GM23338 (cell line): ENCODE measurements at regions not wholly inside any gene's neighbourhood (a gene's known extent, or its start where the extent isn't known, plus 50 kb on each side); places are given as distances from the start of the nearest gene placed in this dataset.

ENCODE experiments used
- ATAC-seq: fragments of 200-7000 bp; cut with Tn5 transposase; 3 replicates; pipeline ENCODE4 v1.9.1; 2020
- DNase-seq: peaks from one replicate; pipeline ENCODE4 v3.0.0-alpha.2; 2015; ENCODE audit warnings: low spot score
- H2AFZ ChIP-seq: fragments of 200-600 bp; sonication (generic); 2 replicates; pipeline ENCODE4 v1.8.0; 2016; ENCODE audit warnings: antibody characterized with exemption, mild to moderate bottlenecking, moderate library complexity
- H3F3A ChIP-seq: fragments of 200-600 bp; sonication (generic); replicated peaks from 2 replicates; pipeline ENCODE4 v1.8.0; 2017; ENCODE audit warnings: antibody characterized with exemption, mixed run types, low read depth
- H3K27ac ChIP-seq: fragments of 200-600 bp; sonication (generic); 2 replicates; pipeline ENCODE4 v1.6.1; 2016; ENCODE audit warnings: low read depth
- H3K27me3 ChIP-seq: fragments of 200-600 bp; sonication (generic); 2 replicates; pipeline ENCODE4 v1.8.0; 2016; ENCODE audit warnings: mild to moderate bottlenecking, mixed run types, moderate library complexity; ENCODE audit not compliant: insufficient read depth
- H3K36me3 ChIP-seq: fragments of 200-600 bp; sonication (generic); 2 replicates; pipeline ENCODE4 v1.8.0; 2016; ENCODE audit warnings: mild to moderate bottlenecking; ENCODE audit not compliant: insufficient read depth
- H3K4me1 ChIP-seq: fragments of 200-600 bp; sonication (generic); 2 replicates; pipeline ENCODE4 v1.8.0; 2016; ENCODE audit warnings: mild to moderate bottlenecking, moderate library complexity; ENCODE audit not compliant: insufficient read depth
- H3K4me2 ChIP-seq: fragments of 200-600 bp; sonication (generic); 2 replicates; pipeline ENCODE4 v1.7.1; 2017; ENCODE audit warnings: mixed run types
- H3K4me3 ChIP-seq: fragments of 200-600 bp; sonication (generic); 2 replicates; pipeline ENCODE4 v1.6.1; 2016; ENCODE audit warnings: mixed run types
- H3K79me2 ChIP-seq: fragments of 200-600 bp; sonication (generic); replicated peaks from 2 replicates; pipeline ENCODE4 v1.8.0; 2017; ENCODE audit warnings: mild to moderate bottlenecking; ENCODE audit not compliant: insufficient read depth
- H3K9me2 ChIP-seq: fragments of 200-600 bp; sonication (generic); 2 replicates; pipeline ENCODE4 v1.8.0; 2017; ENCODE audit not compliant: insufficient read depth
- H4K20me1 ChIP-seq: fragments of 200-600 bp; sonication (generic); replicated peaks from 2 replicates; pipeline ENCODE4 v1.8.0; 2017; ENCODE audit warnings: mild to moderate bottlenecking; ENCODE audit not compliant: insufficient read depth
- H3K27ac Mint-ChIP-seq: 2 replicates; pipeline ENCODE4 v1.8.0; 2020; ENCODE audit warnings: inconsistent platforms, mild to moderate bottlenecking, moderate library complexity, mixed read lengths
- H3K27me3 Mint-ChIP-seq: 3 replicates; pipeline ENCODE4 v1.8.0; 2022; ENCODE audit warnings: low read depth, mild to moderate bottlenecking, moderate library complexity, mixed read lengths, inconsistent platforms; ENCODE audit not compliant: insufficient read depth, poor library complexity
- H3K36me3 Mint-ChIP-seq: 3 replicates; pipeline ENCODE4 v1.8.0; 2021; ENCODE audit warnings: low read depth, mild to moderate bottlenecking, inconsistent platforms, moderate library complexity, mixed read lengths
- H3K4me1 Mint-ChIP-seq: 3 replicates; pipeline ENCODE4 v1.8.0; 2020; ENCODE audit warnings: mild to moderate bottlenecking, inconsistent platforms, mixed read lengths
- H3K4me3 Mint-ChIP-seq: 3 replicates; pipeline ENCODE4 v1.8.0; 2021; ENCODE audit warnings: moderate library complexity, mild to moderate bottlenecking, inconsistent platforms, mixed read lengths
- H3K9me3 Mint-ChIP-seq: 3 replicates; pipeline ENCODE4 v1.8.0; 2020; ENCODE audit warnings: moderate library complexity, mild to moderate bottlenecking, inconsistent platforms, mixed read lengths
- CREB1 ChIP-seq: fragments of 250-450 bp; sonication (Bioruptor Pico); IDR thresholded peaks from 2 replicates; pipeline ENCODE4 v1.5.0; 2020; ENCODE audit warnings: low read depth, mild to moderate bottlenecking, moderate library complexity
- ETS1 ChIP-seq: IDR thresholded peaks from 2 replicates; pipeline ENCODE4 v1.6.1; 2016; ENCODE audit warnings: antibody characterized with exemption
- EZH2 ChIP-seq: fragments of 200-600 bp; sonication (generic); IDR thresholded peaks from one replicate; pipeline ENCODE4 v1.8.0; 2017; ENCODE audit warnings: antibody characterized with exemption, mild to moderate bottlenecking, low read depth; ENCODE audit not compliant: unreplicated experiment
- EZH2phosphoT487 ChIP-seq: fragments of 200-600 bp; sonication (generic); IDR thresholded peaks from one replicate; pipeline ENCODE4 v1.8.1; 2018; ENCODE audit warnings: antibody characterized with exemption; ENCODE audit not compliant: unreplicated experiment
- JUNB ChIP-seq: IDR thresholded peaks from one replicate; pipeline ENCODE4 v1.6.1; 2016; ENCODE audit warnings: antibody characterized with exemption; ENCODE audit not compliant: unreplicated experiment
- NANOG ChIP-seq: IDR thresholded peaks from 2 replicates; pipeline ENCODE4 v1.6.1; 2016; ENCODE audit warnings: antibody characterized with exemption, borderline replicate concordance
- POLR2AphosphoS5 ChIP-seq: IDR thresholded peaks from 2 replicates; pipeline ENCODE4 v1.6.1; 2016; ENCODE audit warnings: antibody characterized with exemption, low read depth
- REST ChIP-seq: IDR thresholded peaks from one replicate; pipeline ENCODE4 v1.6.1; 2018; ENCODE audit warnings: antibody characterized with exemption; ENCODE audit not compliant: unreplicated experiment
- STAT1 ChIP-seq: IDR thresholded peaks from one replicate; pipeline ENCODE4 v1.6.1; 2016; ENCODE audit warnings: antibody characterized with exemption; ENCODE audit not compliant: unreplicated experiment
- ZNF114 ChIP-seq: fragments of 250-450 bp; sonication (Bioruptor Pico); IDR thresholded peaks from 2 replicates; pipeline ENCODE4 v1.5.0; 2020; ENCODE audit warnings: mild to moderate bottlenecking, moderate library complexity
- ZNF331 ChIP-seq: fragments of 250-450 bp; sonication (Bioruptor Pico); IDR thresholded peaks from 2 replicates; pipeline ENCODE4 v1.5.0; 2020; ENCODE audit warnings: low read depth, mild to moderate bottlenecking, moderate library complexity
- ZNF462 ChIP-seq: fragments of 250-450 bp; sonication (Bioruptor Pico); IDR thresholded peaks from 2 replicates; pipeline ENCODE4 v1.5.0; 2020; ENCODE audit warnings: mild to moderate bottlenecking, moderate library complexity
- TF ChIP-seq, protein P1 (sequence below), 2 experiments: fragments of 200-600 bp in 1 of 2; sonication (generic) in 1 of 2; conservative IDR thresholded peaks; 2 replicates each; pipeline versions ENCODE4 v1.5.1 to v1.6.1; 2016 to 2017; ENCODE audit warnings: antibody characterized with exemption in 2 of 2, low read depth in 2 of 2, mild to moderate bottlenecking in 2 of 2, moderate library complexity in 1 of 2

- H3K4me2 ChIP-seq = no peak overlapping the region
- no peaks in the 10 kb centered on the region for H3K36me3 ChIP-seq
- no peaks in the 10 kb centered on the region for H3K4me1 ChIP-seq
- DNase-seq (no peak), ATAC-seq (no peak)
- TF ChIP-seq JUNB (no peak), ZNF114 (CRISPR knock-in tag) (no peak), STAT1 (no peak), CREB1 (CRISPR knock-in tag) (no peak), EZH2 (no peak), ZNF331 (CRISPR knock-in tag) (no peak), REST (no peak), EZH2phosphoT487 (no peak), POLR2AphosphoS5 (no peak), ZNF462 (CRISPR knock-in tag) (no peak), ETS1 (no peak), NANOG (no peak)
- TF ChIP-seq, protein P1, sequence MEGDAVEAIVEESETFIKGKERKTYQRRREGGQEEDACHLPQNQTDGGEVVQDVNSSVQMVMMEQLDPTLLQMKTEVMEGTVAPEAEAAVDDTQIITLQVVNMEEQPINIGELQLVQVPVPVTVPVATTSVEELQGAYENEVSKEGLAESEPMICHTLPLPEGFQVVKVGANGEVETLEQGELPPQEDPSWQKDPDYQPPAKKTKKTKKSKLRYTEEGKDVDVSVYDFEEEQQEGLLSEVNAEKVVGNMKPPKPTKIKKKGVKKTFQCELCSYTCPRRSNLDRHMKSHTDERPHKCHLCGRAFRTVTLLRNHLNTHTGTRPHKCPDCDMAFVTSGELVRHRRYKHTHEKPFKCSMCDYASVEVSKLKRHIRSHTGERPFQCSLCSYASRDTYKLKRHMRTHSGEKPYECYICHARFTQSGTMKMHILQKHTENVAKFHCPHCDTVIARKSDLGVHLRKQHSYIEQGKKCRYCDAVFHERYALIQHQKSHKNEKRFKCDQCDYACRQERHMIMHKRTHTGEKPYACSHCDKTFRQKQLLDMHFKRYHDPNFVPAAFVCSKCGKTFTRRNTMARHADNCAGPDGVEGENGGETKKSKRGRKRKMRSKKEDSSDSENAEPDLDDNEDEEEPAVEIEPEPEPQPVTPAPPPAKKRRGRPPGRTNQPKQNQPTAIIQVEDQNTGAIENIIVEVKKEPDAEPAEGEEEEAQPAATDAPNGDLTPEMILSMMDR (conservative IDR thresholded peaks at IDR 0.05; ENCODE audit: low read depth in 2 of 2) = no peak
- H3F3A ChIP-seq = no peaks in the 10 kb centered on the region
- no peaks in the 10 kb centered on the region for H3K4me1 Mint-ChIP-seq
- peaks cover 2% of the 10 kb centered on the region for H3K27me3 Mint-ChIP-seq
- no peaks in the 10 kb centered on the region for H3K9me2 ChIP-seq
- no peaks in the 10 kb centered on the region for H3K79me2 ChIP-seq
- H3K36me3 Mint-ChIP-seq = peaks cover 8% of the 10 kb centered on the region; the same call in 1 of the 3 replicates
- H3K4me3 Mint-ChIP-seq = no peak overlapping the region
- H3K27me3 ChIP-seq = no peaks in the 10 kb centered on the region
- no peak overlapping the region for H3K27ac ChIP-seq
- no peak overlapping the region for H3K4me3 ChIP-seq
- H4K20me1 ChIP-seq = no peaks in the 10 kb centered on the region
- no peak overlapping the region for H3K27ac Mint-ChIP-seq
- H3K9me3 Mint-ChIP-seq = peaks cover 12% of the 10 kb centered on the region
- no peak overlapping the region for H2AFZ ChIP-seq
Measured at GRCh38 chr2:185188656-185189055, 549.9 kb upstream of the FSIP2 start.
